Hepatocyte (in vitro differentiated cells): ENCODE measurements at regions not wholly inside any gene's neighbourhood (a gene's known extent, or its start where the extent isn't known, plus 50 kb on each side); places are given as distances from the start of the nearest gene placed in this dataset.

Experiments used
- EZH2 ChIP-seq: fragments of 200-600 bp; sonication (generic); IDR thresholded peaks from 2 replicates; pipeline ENCODE4 v1.6.1; 2016; ENCODE audit warnings: antibody characterized with exemption, mild to moderate bottlenecking, borderline replicate concordance
- EZH2phosphoT487 ChIP-seq: fragments of 200-600 bp; sonication (generic); IDR thresholded peaks from one replicate; pipeline ENCODE4 v1.6.1; 2018; ENCODE audit warnings: antibody characterized with exemption, mild to moderate bottlenecking, low read depth, moderate library complexity; ENCODE audit not compliant: unreplicated experiment, severe bottlenecking
- TF ChIP-seq, protein P1 (sequence below): fragments of 200-600 bp; sonication (generic); IDR thresholded peaks from 2 replicates; pipeline ENCODE4 v1.5.1; 2016; ENCODE audit warnings: antibody characterized with exemption, mild to moderate bottlenecking; ENCODE audit not compliant: poor library complexity

DNA sequence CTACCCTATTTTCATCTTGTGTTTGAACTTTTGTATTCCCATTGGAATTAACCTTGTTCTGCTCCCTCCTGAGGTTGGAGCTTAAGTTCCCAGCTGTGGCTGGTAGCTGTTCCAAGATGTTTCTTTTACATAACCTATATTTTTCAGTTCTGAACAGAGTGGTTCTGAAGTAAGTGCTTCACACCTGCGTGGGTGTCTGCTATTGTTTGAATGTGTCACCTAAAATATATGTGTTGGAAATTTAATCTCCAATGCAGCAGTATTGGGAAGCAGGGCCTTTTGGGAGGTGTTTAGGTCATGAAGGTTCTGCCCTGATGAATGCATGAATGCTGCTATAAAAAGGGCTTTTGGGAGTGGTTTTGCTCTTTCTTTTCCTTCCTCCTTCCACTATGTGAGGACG, 123.8 kb downstream of the LACC1 start:
- TF ChIP-seq, protein P1, sequence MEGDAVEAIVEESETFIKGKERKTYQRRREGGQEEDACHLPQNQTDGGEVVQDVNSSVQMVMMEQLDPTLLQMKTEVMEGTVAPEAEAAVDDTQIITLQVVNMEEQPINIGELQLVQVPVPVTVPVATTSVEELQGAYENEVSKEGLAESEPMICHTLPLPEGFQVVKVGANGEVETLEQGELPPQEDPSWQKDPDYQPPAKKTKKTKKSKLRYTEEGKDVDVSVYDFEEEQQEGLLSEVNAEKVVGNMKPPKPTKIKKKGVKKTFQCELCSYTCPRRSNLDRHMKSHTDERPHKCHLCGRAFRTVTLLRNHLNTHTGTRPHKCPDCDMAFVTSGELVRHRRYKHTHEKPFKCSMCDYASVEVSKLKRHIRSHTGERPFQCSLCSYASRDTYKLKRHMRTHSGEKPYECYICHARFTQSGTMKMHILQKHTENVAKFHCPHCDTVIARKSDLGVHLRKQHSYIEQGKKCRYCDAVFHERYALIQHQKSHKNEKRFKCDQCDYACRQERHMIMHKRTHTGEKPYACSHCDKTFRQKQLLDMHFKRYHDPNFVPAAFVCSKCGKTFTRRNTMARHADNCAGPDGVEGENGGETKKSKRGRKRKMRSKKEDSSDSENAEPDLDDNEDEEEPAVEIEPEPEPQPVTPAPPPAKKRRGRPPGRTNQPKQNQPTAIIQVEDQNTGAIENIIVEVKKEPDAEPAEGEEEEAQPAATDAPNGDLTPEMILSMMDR = no peak
- no peak for TF ChIP-seq EZH2
- TF ChIP-seq EZH2phosphoT487 = no peak
